ENCODE measurements at regions not wholly inside any gene's neighbourhood (a gene's known extent, or its start where the extent isn't known, plus 50 kb on each side); places are given as distances from the start of the nearest gene placed in this dataset.
"Not testable (repeated sequence)": the region's sequence is repeated elsewhere in the genome, so short reads cannot be mapped to it uniquely, and the experiment has no call there.

DNA sequence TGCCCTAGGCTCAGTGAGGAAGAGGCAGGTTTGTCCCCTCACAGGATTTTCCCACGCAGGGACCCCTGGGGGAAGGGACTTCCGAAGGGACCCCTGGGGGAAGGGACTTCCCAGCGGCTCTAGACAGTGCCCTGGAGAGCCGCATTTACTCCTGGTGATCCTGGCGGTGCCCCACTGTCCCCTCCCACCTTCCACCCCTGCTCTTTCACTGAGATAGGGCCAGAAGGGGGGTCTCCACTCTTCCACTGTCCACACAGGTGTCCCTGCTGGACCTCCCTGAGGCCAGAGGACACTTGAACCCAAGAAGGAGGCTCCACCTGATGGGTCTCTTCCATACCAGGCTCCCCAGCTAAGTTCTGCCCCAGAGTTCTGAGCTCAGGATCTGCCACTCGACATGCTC lies 1333.9 kb downstream of the BRD1 start:
- DNase-seq (ENCODE audit: low read depth): no peak

GRCh38 chr22:48492366-48493320 lies 1335.0 kb downstream of the BRD1 start:
- DNase-seq (ENCODE audit: low read depth): peak; percentile 36

DNA sequence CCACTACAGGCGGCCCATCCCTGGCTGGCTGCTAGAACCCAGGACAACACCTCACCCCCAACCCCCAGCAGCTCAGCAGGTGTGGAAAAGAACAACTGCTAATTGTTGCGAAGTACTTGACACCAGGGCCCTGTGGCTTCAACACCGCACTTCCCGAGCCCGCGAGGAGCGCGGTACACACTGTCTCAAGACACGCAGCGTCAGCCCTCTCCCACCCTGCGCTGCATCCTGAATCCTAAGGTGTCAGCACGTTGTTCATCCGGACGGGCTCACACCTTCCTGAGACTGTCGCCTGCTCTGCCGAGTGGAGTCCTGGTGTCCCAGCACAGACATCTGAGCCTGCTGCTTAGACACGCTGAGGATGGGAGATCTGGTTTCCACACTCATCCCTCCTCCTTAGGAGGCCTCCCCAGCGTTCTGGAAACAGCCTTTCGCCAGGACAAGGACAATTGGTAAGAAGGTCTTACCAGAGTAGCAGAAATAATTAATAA lies 1336.2 kb downstream of the BRD1 start:
- no peak for DNase-seq (ENCODE audit: low read depth)

- DNase-seq (ENCODE audit: low read depth): no peak
Measured at GRCh38 chr22:48490500-48491411, 1336.9 kb downstream of the BRD1 start.

GRCh38 chr22:48489551-48490499 lies 1337.8 kb downstream of the BRD1 start:
- no peak for DNase-seq (ENCODE audit: low read depth)

- DNase-seq (ENCODE audit: low read depth): no peak
Measured at GRCh38 chr22:48488611-48489511, 1338.8 kb downstream of the BRD1 start.

GRCh38 chr22:48488149-48488551 lies 1339.5 kb downstream of the BRD1 start:
- no peak for DNase-seq (ENCODE audit: low read depth)

DNA sequence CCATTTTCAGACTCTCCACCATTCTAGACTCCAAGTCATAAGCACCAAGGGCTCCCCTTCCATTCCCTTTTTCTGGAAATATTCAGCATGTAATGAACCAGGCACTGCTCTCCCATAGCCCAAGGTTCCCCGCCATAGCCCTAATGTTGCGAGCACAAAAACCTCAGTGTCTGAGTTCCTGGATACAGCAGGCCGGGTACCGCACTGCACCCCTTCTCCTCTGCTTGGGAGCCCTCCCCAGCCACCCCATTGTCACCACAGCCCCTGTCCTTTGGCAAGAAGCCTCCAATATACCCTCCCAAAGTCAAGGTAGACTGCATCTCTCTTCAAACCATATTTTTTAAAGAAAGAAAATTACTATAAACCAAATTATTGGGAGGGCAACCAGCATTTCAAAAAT lies 1341.1 kb downstream of the BRD1 start:
- no peak for DNase-seq (ENCODE audit: low read depth)

DNA sequence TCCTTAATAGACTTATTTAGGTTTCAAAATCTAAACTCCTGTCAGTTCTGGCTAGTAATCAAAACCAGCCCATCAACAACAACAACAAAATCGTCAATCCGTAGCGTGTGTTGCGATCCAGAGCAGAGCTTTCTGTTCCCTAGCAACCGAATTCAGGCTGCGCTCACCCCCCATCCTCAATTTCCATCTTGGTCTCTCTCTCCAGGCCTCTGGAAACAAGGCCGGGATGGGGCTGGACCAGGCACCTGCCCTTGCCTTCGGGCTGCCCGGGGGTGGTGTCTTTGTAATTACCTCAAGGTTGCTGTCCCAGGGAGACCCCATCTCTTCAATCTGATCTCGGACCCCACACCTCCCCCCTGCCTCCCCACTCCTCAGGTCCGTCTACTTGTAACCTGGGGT lies 1341.5 kb downstream of the BRD1 start:
- no peak for DNase-seq (ENCODE audit: low read depth)

GRCh38 chr22:48485149-48486133 lies 1342.2 kb downstream of the BRD1 start:
- no peak for DNase-seq (ENCODE audit: low read depth)

GRCh38 chr22:48483764-48484528 lies 1343.7 kb downstream of the BRD1 start:
- no peak for DNase-seq (ENCODE audit: low read depth)

DNA sequence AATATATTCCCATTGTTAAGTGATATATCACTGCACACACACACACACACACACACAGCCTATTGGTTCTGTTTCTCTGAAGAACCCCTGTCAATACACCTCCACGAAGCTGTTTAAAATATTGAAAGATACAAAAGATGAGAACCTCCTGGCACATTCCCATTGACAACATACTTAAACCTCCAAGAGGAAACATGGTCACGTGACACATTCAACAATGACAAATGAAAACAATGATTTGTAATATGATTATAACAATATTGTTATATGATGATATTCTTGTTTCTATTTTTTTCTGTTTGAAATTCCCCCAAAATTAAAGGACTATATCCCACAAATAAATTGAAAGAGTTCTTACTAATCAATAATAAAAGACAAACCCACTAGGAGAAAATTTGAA lies 1344.9 kb downstream of the BRD1 start:
- DNase-seq (ENCODE audit: low read depth): no peak

- DNase-seq (ENCODE audit: low read depth): not testable (repeated sequence)
Measured at GRCh38 chr22:48482198-48482597, 1345.5 kb downstream of the BRD1 start.

DNA sequence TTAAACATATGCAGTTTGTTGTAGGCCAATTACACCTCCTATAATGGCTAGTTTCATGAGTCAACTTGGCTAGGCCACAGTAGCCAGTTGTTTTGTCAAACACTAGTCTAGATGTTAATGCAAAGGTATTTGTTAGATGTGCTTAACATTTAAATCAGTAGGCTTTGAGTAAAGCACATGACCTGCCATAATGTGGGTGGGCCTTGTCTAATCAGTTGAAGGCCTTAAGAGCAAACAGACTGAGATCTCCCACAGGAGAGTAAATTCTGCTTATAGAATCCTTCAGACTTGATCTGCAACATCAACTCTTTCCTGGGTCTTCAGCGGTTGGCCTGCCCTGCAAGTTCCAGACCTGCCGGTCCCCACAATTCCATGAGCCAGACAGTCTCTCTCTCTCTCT lies 1345.9 kb downstream of the BRD1 start:
- no peak for DNase-seq (ENCODE audit: low read depth)

DNA sequence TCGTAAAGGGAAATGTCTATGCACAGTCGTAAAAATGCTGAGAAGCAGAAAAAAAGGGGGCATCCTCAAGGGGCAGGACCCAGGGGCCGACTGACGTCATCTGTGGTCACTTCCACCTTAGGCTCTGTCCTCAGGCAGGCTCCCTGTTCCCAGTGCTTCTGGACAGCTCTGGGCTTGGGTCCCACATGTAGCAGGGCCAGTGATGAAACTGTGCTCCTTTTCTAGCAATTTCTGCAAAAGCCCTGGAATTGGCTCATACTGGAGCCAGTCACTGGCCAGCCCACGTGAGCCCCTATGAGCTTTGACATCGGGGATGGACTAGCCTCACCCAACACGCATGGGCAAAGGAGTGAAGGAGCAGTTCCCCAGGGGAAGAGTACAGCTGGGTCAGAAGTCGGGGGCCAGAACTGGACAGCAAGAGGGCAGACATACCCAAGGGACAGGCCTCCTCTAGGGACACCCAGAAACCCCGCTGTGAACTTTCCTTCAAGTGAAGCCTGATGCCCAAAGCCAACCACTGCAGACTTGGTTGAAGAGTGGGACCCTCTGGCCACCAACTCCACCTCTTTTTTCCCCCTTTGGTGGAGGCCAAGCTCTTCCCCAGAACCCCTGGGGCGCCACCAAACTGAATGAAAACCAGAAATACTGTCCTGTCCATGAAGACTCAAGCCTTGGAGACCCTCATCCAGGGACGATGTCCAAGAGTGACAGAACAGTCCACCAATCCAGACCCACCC lies 1349.0 kb downstream of the BRD1 start:
- no peak for DNase-seq (ENCODE audit: low read depth)

DNA sequence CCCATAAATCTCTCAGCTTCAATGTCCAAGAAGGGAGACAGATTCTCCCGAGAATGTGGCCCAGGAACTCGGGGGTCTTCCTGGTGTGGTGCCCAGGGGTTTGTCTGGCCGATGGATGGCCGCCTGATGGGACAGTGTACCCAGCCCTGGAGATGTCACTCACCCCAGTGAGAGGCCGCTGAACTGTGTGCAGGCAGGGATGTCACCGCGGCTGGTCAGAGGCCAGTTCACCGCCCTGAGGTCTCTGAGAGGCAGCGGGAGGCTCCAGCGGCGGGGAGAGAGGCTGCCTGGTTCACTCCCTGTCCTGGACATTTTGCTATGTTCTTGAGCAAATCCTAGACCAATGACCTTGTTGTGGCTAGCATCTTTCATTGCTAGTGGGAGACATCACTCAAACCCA lies 1349.5 kb downstream of the BRD1 start:
- DNase-seq (ENCODE audit: low read depth): no peak

GRCh38 chr22:48477031-48477721 lies 1350.5 kb downstream of the BRD1 start:
- no peak for DNase-seq (ENCODE audit: low read depth)

All from non-pigmented ciliary epithelial cell (primary cell).